H1 (cell line): ENCODE measurements at regions not wholly inside any gene's neighbourhood (a gene's known extent, or its start where the extent isn't known, plus 50 kb on each side); places are given as distances from the start of the nearest gene placed in this dataset.

Source experiments
- CHD7 ChIP-seq: fragments of 300-600 bp; sonication (generic); IDR thresholded peaks from 2 replicates; pipeline ENCODE4 v1.7.1; 2012; ENCODE audit warnings: low read length, moderate library complexity, mild to moderate bottlenecking, inconsistent platforms; ENCODE audit not compliant: insufficient replicate concordance
- HDAC2 ChIP-seq, 2 experiments: fragments of 300-600 bp in 1 of 2; sonication (generic) in 1 of 2; IDR thresholded peaks; 2 replicates each; pipeline ENCODE4 v1.6.1; 2011 to 2012; ENCODE audit warnings: low read depth in 2 of 2, low read length in 2 of 2, mild to moderate bottlenecking in 2 of 2, moderate library complexity in 2 of 2, borderline replicate concordance in 1 of 2, inconsistent platforms in 1 of 2
- KDM5A ChIP-seq: fragments of 200-600 bp; IDR thresholded peaks from 2 replicates; pipeline ENCODE4 v1.7.1; 2012; ENCODE audit warnings: mild to moderate bottlenecking, low read length, inconsistent platforms, mixed read lengths
- SRF ChIP-seq: IDR thresholded peaks from 2 replicates; pipeline ENCODE4 v1.6.1; 2011; ENCODE audit warnings: mild to moderate bottlenecking, low read depth, low read length, moderate library complexity
- USF2 ChIP-seq: IDR thresholded peaks from 2 replicates; pipeline ENCODE4 v1.6.1; 2011; ENCODE audit warnings: low read length, improper control_type of control experiment

- no peak for TF ChIP-seq CHD7
- no peak for TF ChIP-seq KDM5A
- TF ChIP-seq USF2, result no peak
- TF ChIP-seq SRF, result no peak
- no peak for TF ChIP-seq HDAC2 (IDR thresholded peaks at IDR 0.05; ENCODE audit: borderline replicate concordance in 1 of 2, low read depth in 2 of 2, low read length in 2 of 2)
Measured at GRCh38 chr3:166955201-166955939, 424.7 kb downstream of the ZBBX start (continued).
